ENCODE measurements at regions not wholly inside any gene's neighbourhood (a gene's known extent, or its start where the extent isn't known, plus 50 kb on each side); places are given as distances from the start of the nearest gene placed in this dataset.
"Not testable (repeated sequence)": the region's sequence is repeated elsewhere in the genome, so short reads cannot be mapped to it uniquely, and the experiment has no call there.

GRCh38 chr10:8159341-8160165 is 105.1 kb downstream of the GATA3 start:
- Histone ChIP-seq H3K27me3 (ENCODE audit: insufficient read depth, low read length) (peaks cover 6% of the 10 kb centered on the region), H3K4me1 (ENCODE audit: insufficient read depth, low read length) (no peaks in the 10 kb centered on the region), H3K4me3 (ENCODE audit: low read length) (no peak overlapping the region), H3K9me3 (ENCODE audit: low read depth, low read length) (no peaks in the 10 kb centered on the region)

- Histone ChIP-seq H3K4me3 (ENCODE audit: low read length) (no peak overlapping the region), H3K9me3 (ENCODE audit: low read depth, low read length) (peaks cover 7% of the 10 kb centered on the region), H3K27me3 (ENCODE audit: insufficient read depth, low read length) (no peaks in the 10 kb centered on the region), H3K4me1 (ENCODE audit: insufficient read depth, low read length) (no peaks in the 10 kb centered on the region)
These were observed 109.3 kb downstream of the GATA3 start for GRCh38 chr10:8163824-8164223.

GRCh38 chr10:8164640-8165039 is 110.2 kb downstream of the GATA3 start:
- H3K4me3 ChIP-seq (ENCODE audit: low read length); H3K27me3 ChIP-seq (ENCODE audit: insufficient read depth, low read length); H3K9me3 ChIP-seq (ENCODE audit: low read depth, low read length); H3K4me1 ChIP-seq (ENCODE audit: insufficient read depth, low read length): not testable (repeated sequence)

- Histone ChIP-seq H3K9me3 (ENCODE audit: low read depth, low read length) (peaks cover 10% of the 10 kb centered on the region), H3K27me3 (ENCODE audit: insufficient read depth, low read length) (no peaks in the 10 kb centered on the region), H3K4me1 (ENCODE audit: insufficient read depth, low read length) (no peaks in the 10 kb centered on the region), H3K4me3 (ENCODE audit: low read length) (no peak overlapping the region)
These were observed 114.3 kb downstream of the GATA3 start for GRCh38 chr10:8168836-8169235.

GRCh38 chr10:8171008-8171407 is 116.5 kb downstream of the GATA3 start:
- Histone ChIP-seq H3K27me3 (ENCODE audit: insufficient read depth, low read length) (no peaks in the 10 kb centered on the region), H3K9me3 (ENCODE audit: low read depth, low read length) (peaks cover 10% of the 10 kb centered on the region), H3K4me3 (ENCODE audit: low read length) (no peak overlapping the region), H3K4me1 (ENCODE audit: insufficient read depth, low read length) (no peaks in the 10 kb centered on the region)

- Histone ChIP-seq H3K4me3 (ENCODE audit: low read length) (no peak overlapping the region), H3K9me3 (ENCODE audit: low read depth, low read length) (peaks cover 10% of the 10 kb centered on the region), H3K27me3 (ENCODE audit: insufficient read depth, low read length) (no peaks in the 10 kb centered on the region), H3K4me1 (ENCODE audit: insufficient read depth, low read length) (no peaks in the 10 kb centered on the region)
These were observed 118.1 kb downstream of the GATA3 start for GRCh38 chr10:8172604-8173003.

- no peaks in the 10 kb centered on the region for H3K27me3 ChIP-seq (ENCODE audit: insufficient read depth, low read length)
- H3K9me3 ChIP-seq (ENCODE audit: low read depth, low read length), result peaks cover 7% of the 10 kb centered on the region
- no peaks in the 10 kb centered on the region for H3K4me1 ChIP-seq (ENCODE audit: insufficient read depth, low read length)
- no peak overlapping the region for H3K4me3 ChIP-seq (ENCODE audit: low read length)
These were observed 118.9 kb downstream of the GATA3 start for GRCh38 chr10:8173243-8173865.

- peaks cover 2% of the 10 kb centered on the region for H3K9me3 ChIP-seq (ENCODE audit: low read depth, low read length)
- H3K4me1 ChIP-seq (ENCODE audit: insufficient read depth, low read length), result no peaks in the 10 kb centered on the region
- no peak overlapping the region for H3K4me3 ChIP-seq (ENCODE audit: low read length)
- no peaks in the 10 kb centered on the region for H3K27me3 ChIP-seq (ENCODE audit: insufficient read depth, low read length)
These were observed 119.4 kb downstream of the GATA3 start for GRCh38 chr10:8173866-8174243.

- H3K4me3 ChIP-seq (ENCODE audit: low read length), result no peak overlapping the region
- H3K27me3 ChIP-seq (ENCODE audit: insufficient read depth, low read length), result no peaks in the 10 kb centered on the region
- H3K9me3 ChIP-seq (ENCODE audit: low read depth, low read length), result no peaks in the 10 kb centered on the region
- H3K4me1 ChIP-seq (ENCODE audit: insufficient read depth, low read length), result no peaks in the 10 kb centered on the region
These were observed 120.3 kb downstream of the GATA3 start for GRCh38 chr10:8174762-8175161.

GRCh38 chr10:8177526-8177925 is 123.0 kb downstream of the GATA3 start:
- not testable (repeated sequence) for H3K4me3 ChIP-seq (ENCODE audit: low read length); H3K27me3 ChIP-seq (ENCODE audit: insufficient read depth, low read length); H3K4me1 ChIP-seq (ENCODE audit: insufficient read depth, low read length); H3K9me3 ChIP-seq (ENCODE audit: low read depth, low read length)

GRCh38 chr10:8179773-8180172 is 125.3 kb downstream of the GATA3 start:
- not testable (repeated sequence) for H3K27me3 ChIP-seq (ENCODE audit: insufficient read depth, low read length); H3K9me3 ChIP-seq (ENCODE audit: low read depth, low read length); H3K4me3 ChIP-seq (ENCODE audit: low read length)
- H3K4me1 ChIP-seq (ENCODE audit: insufficient read depth, low read length), result peaks cover 16% of the 10 kb centered on the region

GRCh38 chr10:8180360-8181109 is 126.0 kb downstream of the GATA3 start:
- Histone ChIP-seq H3K4me3 (ENCODE audit: low read length) (no peak overlapping the region), H3K4me1 (ENCODE audit: insufficient read depth, low read length) (peaks cover 16% of the 10 kb centered on the region), H3K9me3 (ENCODE audit: low read depth, low read length) (no peaks in the 10 kb centered on the region), H3K27me3 (ENCODE audit: insufficient read depth, low read length) (no peaks in the 10 kb centered on the region)

- no peaks in the 10 kb centered on the region for H3K9me3 ChIP-seq (ENCODE audit: low read depth, low read length)
These were observed 127.1 kb downstream of the GATA3 start for GRCh38 chr10:8181496-8182157.

GRCh38 chr10:8182806-8183205 is 128.3 kb downstream of the GATA3 start:
- Histone ChIP-seq H3K27me3 (ENCODE audit: insufficient read depth, low read length) (no peaks in the 10 kb centered on the region), H3K4me3 (ENCODE audit: low read length) (no peak overlapping the region), H3K4me1 (ENCODE audit: insufficient read depth, low read length) (peaks cover 16% of the 10 kb centered on the region), H3K9me3 (ENCODE audit: low read depth, low read length) (no peaks in the 10 kb centered on the region)

More at GRCh38 chr10:8181496-8182157, 127.1 kb downstream of the GATA3 start:
- Histone ChIP-seq H3K4me1 (ENCODE audit: insufficient read depth, low read length) (peaks cover 16% of the 10 kb centered on the region), H3K27me3 (ENCODE audit: insufficient read depth, low read length) (no peaks in the 10 kb centered on the region), H3K4me3 (ENCODE audit: low read length) (no peak overlapping the region)

GRCh38 chr10:8183241-8183704 is 128.8 kb downstream of the GATA3 start:
- Histone ChIP-seq H3K4me3 (ENCODE audit: low read length) (no peak overlapping the region), H3K9me3 (ENCODE audit: low read depth, low read length) (no peaks in the 10 kb centered on the region), H3K27me3 (ENCODE audit: insufficient read depth, low read length) (no peaks in the 10 kb centered on the region), H3K4me1 (ENCODE audit: insufficient read depth, low read length) (peaks cover 16% of the 10 kb centered on the region)

Data from mononuclear cell (primary cell).